Large intestine (tissue), 3 donors: ENCODE measurements at regions not wholly inside any gene's neighbourhood (a gene's known extent, or its start where the extent isn't known, plus 50 kb on each side); places are given as distances from the start of the nearest gene placed in this dataset.

ENCODE experiments used
- DNase-seq, 2 donors: peaks; one replicate each; pipeline versions ENCODE4 v3.0.0 to v3.0.0-alpha.2; 2013
- H3K27ac ChIP-seq: one replicate; pipeline ENCODE4 v1.5.1; 2013; ENCODE audit warnings: low read length
- H3K27me3 ChIP-seq: 2 replicates; pipeline ENCODE4 v1.6.1; 2013; ENCODE audit warnings: low read length; ENCODE audit not compliant: control insufficient read depth, insufficient read depth
- H3K36me3 ChIP-seq: 2 replicates; pipeline ENCODE4 v1.6.1; 2013; ENCODE audit warnings: low read length; ENCODE audit not compliant: control insufficient read depth, insufficient read depth
- H3K4me1 ChIP-seq: one replicate; pipeline ENCODE4 v1.6.1; 2013; ENCODE audit warnings: low read length; ENCODE audit not compliant: control insufficient read depth, insufficient read depth
- H3K4me3 ChIP-seq: one replicate; pipeline ENCODE4 v1.5.1; 2013; ENCODE audit warnings: low read length
- H3K9me3 ChIP-seq: one replicate; pipeline ENCODE4 v1.6.1; 2013; ENCODE audit warnings: mild to moderate bottlenecking, low read depth, low read length, moderate library complexity; ENCODE audit not compliant: control insufficient read depth
- WGBS: methylation state at CpG from one replicate; pipeline ENCODE4 v1.1.5; 2013; ENCODE audit warnings: low lambda C conversion rate; ENCODE audit not compliant: insufficient coverage; 5-methylcytosine and 5-hydroxymethylcytosine counted together

GRCh38 chr3:159114582-159114981, 312.7 kb downstream of the MFSD1 start:
- Histone ChIP-seq H3K27ac (no peak overlapping the region), H3K4me1 (no peaks in the 10 kb centered on the region), H3K27me3 (no peaks in the 10 kb centered on the region), H3K9me3 (no peaks in the 10 kb centered on the region), H3K4me3 (no peak overlapping the region), H3K36me3 (no peaks in the 10 kb centered on the region)
- no CpG with 5 or more reads among the region's 6 CpGs for WGBS
- DNase-seq = no peak

DNA sequence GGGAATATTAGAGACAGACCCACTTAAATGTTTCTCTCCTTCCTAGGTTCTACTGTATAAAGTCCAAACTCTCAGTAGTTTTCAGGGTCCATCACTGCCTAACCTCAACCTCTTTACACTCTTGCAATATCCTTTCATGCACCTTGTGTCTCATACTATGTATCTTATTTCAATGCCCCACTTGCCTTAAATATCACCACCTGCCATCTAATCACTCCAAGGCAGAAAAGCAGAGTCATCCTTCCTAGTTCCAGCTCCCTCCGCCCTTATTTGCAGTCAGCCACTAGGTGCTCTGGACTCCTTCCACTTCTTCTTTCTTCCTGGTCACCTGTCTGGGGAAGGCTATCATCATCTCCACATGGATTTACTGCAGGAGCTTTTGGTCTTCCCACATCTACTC, 322.0 kb downstream of the MFSD1 start:
- no CpG with 5 or more reads among the region's 1 CpG for WGBS
- Histone ChIP-seq H3K4me3 (no peak overlapping the region), H3K36me3 (no peaks in the 10 kb centered on the region), H3K9me3 (no peaks in the 10 kb centered on the region), H3K4me1 (no peaks in the 10 kb centered on the region), H3K27me3 (no peaks in the 10 kb centered on the region), H3K27ac (no peak overlapping the region)
- DNase-seq = no peak

DNA sequence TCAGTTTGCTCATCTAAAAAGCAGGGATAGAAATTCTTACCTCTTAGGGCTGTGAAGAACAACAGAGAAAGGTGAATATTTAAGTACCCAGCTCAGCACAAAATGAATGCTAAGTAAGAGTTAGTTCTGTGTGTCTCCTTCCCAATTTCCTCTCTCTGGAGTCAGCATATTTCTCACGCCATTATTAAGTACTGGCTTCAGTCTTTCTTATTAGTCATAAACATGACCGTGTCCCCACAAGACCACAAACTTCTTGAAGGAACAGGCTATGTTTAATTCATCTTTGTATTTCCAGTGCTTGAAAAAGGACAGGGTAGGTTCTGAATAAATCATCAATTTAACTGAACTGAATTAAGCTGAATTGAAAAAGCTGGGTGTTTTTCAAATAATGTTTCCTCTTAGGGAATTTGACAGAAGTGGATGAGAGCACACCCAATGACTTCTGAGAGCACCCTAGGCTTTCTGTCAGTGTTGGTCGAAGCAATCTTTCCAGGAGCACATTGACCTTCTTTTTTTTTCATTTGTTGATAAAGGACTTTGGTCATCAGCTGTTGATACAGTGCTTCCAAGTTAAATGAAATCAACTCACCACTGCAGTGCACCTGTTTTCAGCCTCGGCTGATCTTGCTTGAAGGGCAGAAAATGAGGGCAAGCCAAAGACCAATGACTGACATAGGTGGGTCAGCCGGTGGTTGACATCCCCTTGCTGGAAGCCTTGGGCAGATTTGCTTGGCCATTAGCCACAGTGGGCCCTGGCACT, 324.6 kb downstream of the MFSD1 start:
- H3K27ac ChIP-seq = no peak overlapping the region
- DNase-seq = no peak
- H3K4me3 ChIP-seq = no peak overlapping the region
- no peaks in the 10 kb centered on the region for H3K27me3 ChIP-seq
- H3K36me3 ChIP-seq = no peaks in the 10 kb centered on the region
- no peaks in the 10 kb centered on the region for H3K9me3 ChIP-seq
- no CpG with 5 or more reads among the region's 5 CpGs for WGBS
- H3K4me1 ChIP-seq = no peaks in the 10 kb centered on the region

DNA sequence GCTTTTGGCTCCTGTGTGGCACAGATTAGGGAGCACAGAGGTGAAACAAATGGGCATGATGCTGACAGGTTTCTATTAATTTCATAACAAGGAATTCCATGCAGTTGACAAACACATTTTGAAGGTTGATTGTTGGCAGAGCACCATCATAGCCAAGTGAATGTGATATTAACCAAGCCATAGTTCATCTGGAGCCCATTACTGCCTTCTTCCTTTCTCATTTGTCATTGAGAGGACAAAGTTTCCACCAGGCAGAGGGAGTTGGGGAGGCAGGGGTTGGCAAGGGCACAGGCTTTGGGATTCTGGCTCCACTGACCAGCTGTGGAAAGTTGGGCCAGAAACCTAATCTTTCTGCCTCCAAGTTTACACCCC, 325.2 kb downstream of the MFSD1 start:
- no peak for DNase-seq
- Histone ChIP-seq H3K4me1 (no peaks in the 10 kb centered on the region), H3K9me3 (no peaks in the 10 kb centered on the region), H3K36me3 (no peaks in the 10 kb centered on the region), H3K27me3 (no peaks in the 10 kb centered on the region), H3K27ac (no peak overlapping the region), H3K4me3 (no peak overlapping the region)

DNA sequence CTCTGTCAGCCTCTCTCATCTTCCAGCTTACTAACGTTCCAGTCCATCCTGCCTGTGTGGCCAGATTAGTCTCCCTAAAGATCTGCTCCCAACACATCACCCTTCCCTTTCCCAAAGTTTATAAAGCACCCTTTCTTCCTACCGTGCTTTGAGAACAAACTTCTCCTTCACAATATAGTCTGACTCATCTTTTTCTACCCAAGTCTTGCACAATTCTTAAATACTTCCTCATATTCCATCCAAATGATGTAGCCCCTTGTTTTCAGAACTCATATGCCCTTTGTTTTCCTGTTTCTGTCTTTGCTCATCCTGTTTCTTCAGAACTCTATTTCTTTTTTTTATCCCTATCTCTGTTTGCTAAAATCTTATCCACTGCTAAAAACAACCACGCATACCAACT, 326.8 kb downstream of the MFSD1 start:
- no peaks in the 10 kb centered on the region for H3K36me3 ChIP-seq
- 62% methylated on average over 2 of the region's 3 CpGs for WGBS
- DNase-seq = no peak
- H3K27ac ChIP-seq = no peak overlapping the region
- H3K9me3 ChIP-seq = no peaks in the 10 kb centered on the region
- H3K4me3 ChIP-seq = no peak overlapping the region
- no peaks in the 10 kb centered on the region for H3K27me3 ChIP-seq
- no peaks in the 10 kb centered on the region for H3K4me1 ChIP-seq

GRCh38 chr3:159130108-159130507, 328.3 kb downstream of the MFSD1 start:
- Histone ChIP-seq H3K9me3 (no peaks in the 10 kb centered on the region), H3K4me3 (no peak overlapping the region), H3K4me1 (no peaks in the 10 kb centered on the region), H3K27ac (no peak overlapping the region), H3K36me3 (no peaks in the 10 kb centered on the region), H3K27me3 (no peaks in the 10 kb centered on the region)
- no peak for DNase-seq
- no CpG with 5 or more reads among the region's 1 CpG for WGBS

- Histone ChIP-seq H3K9me3 (no peaks in the 10 kb centered on the region), H3K4me3 (no peak overlapping the region), H3K27ac (no peak overlapping the region)
Measured at GRCh38 chr3:159131376-159131775, 329.5 kb downstream of the MFSD1 start.

DNA sequence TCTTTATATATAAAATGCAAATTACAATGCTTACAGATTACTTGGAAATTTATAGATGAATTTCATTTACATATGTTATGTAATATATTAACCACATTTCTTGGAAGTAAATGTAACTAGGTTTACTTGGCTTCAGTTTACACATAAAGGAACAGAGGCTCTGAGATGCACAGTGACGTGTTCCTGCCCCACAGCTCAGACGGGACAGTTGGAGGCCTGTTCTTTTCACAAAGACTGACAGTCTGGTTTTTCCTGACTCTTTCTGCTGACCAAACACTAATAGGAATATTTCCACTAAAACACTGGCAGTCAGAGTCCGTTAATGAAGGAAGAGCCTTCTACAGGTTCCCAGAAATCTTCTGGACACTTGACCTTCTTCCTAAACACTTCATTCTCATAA, 336.1 kb downstream of the MFSD1 start:
- H3K9me3 ChIP-seq = no peaks in the 10 kb centered on the region
- H3K4me3 ChIP-seq = no peak overlapping the region
- no peaks in the 10 kb centered on the region for H3K36me3 ChIP-seq
- no peak for DNase-seq
- no CpG with 5 or more reads among the region's 3 CpGs for WGBS
- no peaks in the 10 kb centered on the region for H3K4me1 ChIP-seq
- H3K27me3 ChIP-seq = no peaks in the 10 kb centered on the region
- H3K27ac ChIP-seq = no peak overlapping the region

More at GRCh38 chr3:159131376-159131775, 329.5 kb downstream of the MFSD1 start:
- Histone ChIP-seq H3K27me3 (no peaks in the 10 kb centered on the region), H3K4me1 (no peaks in the 10 kb centered on the region), H3K36me3 (no peaks in the 10 kb centered on the region)
- no peak for DNase-seq

DNA sequence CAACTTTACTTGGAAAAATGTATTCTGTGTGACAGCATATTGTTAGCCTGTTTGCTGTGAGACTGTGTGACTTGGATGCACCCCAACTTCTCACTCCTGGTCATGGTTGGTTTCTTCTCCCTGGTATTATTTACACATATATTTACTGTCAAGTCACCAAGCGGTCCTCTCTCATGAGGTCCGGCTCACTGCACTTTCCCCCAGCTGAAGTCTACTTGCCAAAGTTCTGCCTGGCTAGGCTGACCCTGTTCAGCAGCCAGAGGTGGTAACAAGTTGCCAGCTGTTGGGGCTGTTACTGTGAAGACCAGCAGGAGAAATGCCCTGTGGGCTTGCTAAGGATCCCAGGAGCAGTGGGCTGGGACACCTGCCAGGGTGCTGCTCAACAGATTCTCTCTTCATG, 337.5 kb downstream of the MFSD1 start:
- Histone ChIP-seq H3K27me3 (no peaks in the 10 kb centered on the region), H3K27ac (no peak overlapping the region), H3K4me1 (no peaks in the 10 kb centered on the region), H3K9me3 (no peaks in the 10 kb centered on the region), H3K36me3 (no peaks in the 10 kb centered on the region), H3K4me3 (no peak overlapping the region)
- WGBS = no CpG with 5 or more reads among the region's 2 CpGs
- DNase-seq = no peak

GRCh38 chr3:159144472-159144871, 342.6 kb downstream of the MFSD1 start:
- Histone ChIP-seq H3K9me3 (no peaks in the 10 kb centered on the region), H3K27ac (no peak overlapping the region), H3K36me3 (no peaks in the 10 kb centered on the region), H3K4me1 (no peaks in the 10 kb centered on the region), H3K27me3 (no peaks in the 10 kb centered on the region), H3K4me3 (no peak overlapping the region)
- 88% methylated on average over 1 of the region's 2 CpGs for WGBS
- no peak for DNase-seq

DNA sequence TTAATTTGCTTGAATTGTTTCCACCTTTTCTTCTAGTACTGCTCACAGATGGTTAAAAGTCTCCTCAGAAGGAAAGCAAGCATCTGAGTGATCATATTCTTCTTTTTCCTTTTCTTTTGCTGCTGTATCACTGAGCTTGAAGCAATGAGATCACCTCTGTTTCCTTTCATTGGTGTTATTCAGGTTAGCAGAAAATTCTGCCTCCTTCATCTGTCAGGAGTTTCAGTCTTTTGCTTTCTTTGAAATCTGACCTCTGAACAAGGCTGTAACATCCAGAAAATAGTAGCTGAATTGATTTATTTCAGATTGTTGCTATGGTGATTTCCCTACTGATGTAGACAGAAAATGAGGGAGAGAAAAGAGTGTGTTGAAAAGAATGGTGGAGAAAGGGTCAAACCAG, 343.0 kb downstream of the MFSD1 start:
- no peak overlapping the region for H3K4me3 ChIP-seq
- H3K4me1 ChIP-seq = no peaks in the 10 kb centered on the region
- H3K27ac ChIP-seq = no peak overlapping the region
- no peaks in the 10 kb centered on the region for H3K36me3 ChIP-seq
- H3K27me3 ChIP-seq = no peaks in the 10 kb centered on the region
- DNase-seq = no peak
- no peaks in the 10 kb centered on the region for H3K9me3 ChIP-seq
